GM23338 (cell line): ENCODE measurements at regions not wholly inside any gene's neighbourhood (a gene's known extent, or its start where the extent isn't known, plus 50 kb on each side); places are given as distances from the start of the nearest gene placed in this dataset.
"Not testable (repeated sequence)": the region's sequence is repeated elsewhere in the genome, so short reads cannot be mapped to it uniquely, and the experiment has no call there.

ENCODE experiments used
- ATAC-seq: fragments of 200-7000 bp; cut with Tn5 transposase; 3 replicates; pipeline ENCODE4 v1.9.1; 2020
- DNase-seq: peaks from one replicate; pipeline ENCODE4 v3.0.0-alpha.2; 2015; ENCODE audit warnings: low spot score
- H2AFZ ChIP-seq: fragments of 200-600 bp; sonication (generic); 2 replicates; pipeline ENCODE4 v1.8.0; 2016; ENCODE audit warnings: antibody characterized with exemption, mild to moderate bottlenecking, moderate library complexity
- H3F3A ChIP-seq: fragments of 200-600 bp; sonication (generic); replicated peaks from 2 replicates; pipeline ENCODE4 v1.8.0; 2017; ENCODE audit warnings: antibody characterized with exemption, mixed run types, low read depth
- H3K27ac ChIP-seq: fragments of 200-600 bp; sonication (generic); 2 replicates; pipeline ENCODE4 v1.6.1; 2016; ENCODE audit warnings: low read depth
- H3K27me3 ChIP-seq: fragments of 200-600 bp; sonication (generic); 2 replicates; pipeline ENCODE4 v1.8.0; 2016; ENCODE audit warnings: mild to moderate bottlenecking, mixed run types, moderate library complexity; ENCODE audit not compliant: insufficient read depth
- H3K36me3 ChIP-seq: fragments of 200-600 bp; sonication (generic); 2 replicates; pipeline ENCODE4 v1.8.0; 2016; ENCODE audit warnings: mild to moderate bottlenecking; ENCODE audit not compliant: insufficient read depth
- H3K4me1 ChIP-seq: fragments of 200-600 bp; sonication (generic); 2 replicates; pipeline ENCODE4 v1.8.0; 2016; ENCODE audit warnings: mild to moderate bottlenecking, moderate library complexity; ENCODE audit not compliant: insufficient read depth
- H3K4me2 ChIP-seq: fragments of 200-600 bp; sonication (generic); 2 replicates; pipeline ENCODE4 v1.7.1; 2017; ENCODE audit warnings: mixed run types
- H3K4me3 ChIP-seq: fragments of 200-600 bp; sonication (generic); 2 replicates; pipeline ENCODE4 v1.6.1; 2016; ENCODE audit warnings: mixed run types
- H3K79me2 ChIP-seq: fragments of 200-600 bp; sonication (generic); replicated peaks from 2 replicates; pipeline ENCODE4 v1.8.0; 2017; ENCODE audit warnings: mild to moderate bottlenecking; ENCODE audit not compliant: insufficient read depth
- H3K9me2 ChIP-seq: fragments of 200-600 bp; sonication (generic); 2 replicates; pipeline ENCODE4 v1.8.0; 2017; ENCODE audit not compliant: insufficient read depth
- H4K20me1 ChIP-seq: fragments of 200-600 bp; sonication (generic); replicated peaks from 2 replicates; pipeline ENCODE4 v1.8.0; 2017; ENCODE audit warnings: mild to moderate bottlenecking; ENCODE audit not compliant: insufficient read depth
- H3K27ac Mint-ChIP-seq: 2 replicates; pipeline ENCODE4 v1.8.0; 2020; ENCODE audit warnings: inconsistent platforms, mild to moderate bottlenecking, moderate library complexity, mixed read lengths
- H3K27me3 Mint-ChIP-seq: 3 replicates; pipeline ENCODE4 v1.8.0; 2022; ENCODE audit warnings: low read depth, mild to moderate bottlenecking, moderate library complexity, mixed read lengths, inconsistent platforms; ENCODE audit not compliant: insufficient read depth, poor library complexity
- H3K36me3 Mint-ChIP-seq: 3 replicates; pipeline ENCODE4 v1.8.0; 2021; ENCODE audit warnings: low read depth, mild to moderate bottlenecking, inconsistent platforms, moderate library complexity, mixed read lengths
- H3K4me1 Mint-ChIP-seq: 3 replicates; pipeline ENCODE4 v1.8.0; 2020; ENCODE audit warnings: mild to moderate bottlenecking, inconsistent platforms, mixed read lengths
- H3K4me3 Mint-ChIP-seq: 3 replicates; pipeline ENCODE4 v1.8.0; 2021; ENCODE audit warnings: moderate library complexity, mild to moderate bottlenecking, inconsistent platforms, mixed read lengths
- H3K9me3 Mint-ChIP-seq: 3 replicates; pipeline ENCODE4 v1.8.0; 2020; ENCODE audit warnings: moderate library complexity, mild to moderate bottlenecking, inconsistent platforms, mixed read lengths

- DNase-seq, H3K36me3 Mint-ChIP-seq, H3K36me3 ChIP-seq, H3K4me3 Mint-ChIP-seq, H3K4me1 ChIP-seq, H3K9me3 Mint-ChIP-seq, ATAC-seq, H3K27me3 ChIP-seq, H3K27ac ChIP-seq, H3F3A ChIP-seq, H4K20me1 ChIP-seq, H3K4me1 Mint-ChIP-seq, H3K79me2 ChIP-seq, H3K27me3 Mint-ChIP-seq, H3K9me2 ChIP-seq, H2AFZ ChIP-seq, H3K27ac Mint-ChIP-seq, H3K4me3 ChIP-seq, H3K4me2 ChIP-seq: not testable (repeated sequence)
Measured at GRCh38 chr17:20521532-20521931, 54.2 kb upstream of the LGALS9B start.

- H3K27ac Mint-ChIP-seq, H3K79me2 ChIP-seq, DNase-seq, H3K9me2 ChIP-seq, H3K9me3 Mint-ChIP-seq, H3K4me1 Mint-ChIP-seq, H3K27me3 ChIP-seq, H3K27ac ChIP-seq, H3K4me3 Mint-ChIP-seq, H3F3A ChIP-seq, H2AFZ ChIP-seq, H3K36me3 ChIP-seq, H3K27me3 Mint-ChIP-seq, H3K4me3 ChIP-seq, H3K36me3 Mint-ChIP-seq, H3K4me2 ChIP-seq, H4K20me1 ChIP-seq, H3K4me1 ChIP-seq, ATAC-seq: not testable (repeated sequence)
Measured at GRCh38 chr17:20518462-20518861, 51.1 kb upstream of the LGALS9B start.

GRCh38 chr17:20517392-20517791 lies 50.1 kb upstream of the LGALS9B start:
- not testable (repeated sequence) for H3K27ac ChIP-seq, H3K9me3 Mint-ChIP-seq, H2AFZ ChIP-seq, H3F3A ChIP-seq, DNase-seq, H3K4me3 ChIP-seq, H3K4me1 ChIP-seq, H3K79me2 ChIP-seq, H3K27me3 ChIP-seq, H3K4me3 Mint-ChIP-seq, H3K27me3 Mint-ChIP-seq, H3K36me3 Mint-ChIP-seq, H3K36me3 ChIP-seq, H3K9me2 ChIP-seq, H4K20me1 ChIP-seq, H3K27ac Mint-ChIP-seq, H3K4me2 ChIP-seq, H3K4me1 Mint-ChIP-seq
- ATAC-seq: peak; percentile 97
